ENCODE measurements at regions not wholly inside any gene's neighbourhood (a gene's known extent, or its start where the extent isn't known, plus 50 kb on each side); places are given as distances from the start of the nearest gene placed in this dataset.

DNA sequence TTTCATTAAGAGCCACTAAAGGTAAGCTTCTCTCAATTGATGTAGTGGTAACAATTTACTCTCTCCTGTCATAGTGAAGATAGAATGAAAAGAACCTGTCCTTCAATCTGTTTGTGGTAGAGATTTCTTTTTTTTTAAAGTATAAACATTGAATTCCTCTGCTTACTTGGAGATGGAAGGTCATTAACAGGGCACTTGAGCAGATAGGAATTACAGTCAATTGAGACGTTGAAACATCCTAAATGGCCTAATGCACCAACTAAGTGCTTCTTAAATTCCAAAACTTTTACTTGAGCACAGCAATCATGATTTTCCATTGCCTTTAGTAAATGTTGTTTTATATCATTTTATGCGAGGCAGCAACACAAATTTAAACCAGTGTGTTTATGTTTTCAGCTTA, 241.4 kb downstream of the FOXG1 start:
- TF ChIP-seq POLR2A (IDR thresholded peaks at IDR 0.05; ENCODE audit: low read length) (no peak), GATA1 (IDR thresholded peaks at IDR 0.05; ENCODE audit: low read depth, low read length) (no peak)
